NT2/D1 (cell line): ENCODE measurements at regions not wholly inside any gene's neighbourhood (a gene's known extent, or its start where the extent isn't known, plus 50 kb on each side); places are given as distances from the start of the nearest gene placed in this dataset.
"Not testable (repeated sequence)": the region's sequence is repeated elsewhere in the genome, so short reads cannot be mapped to it uniquely, and the experiment has no call there.

Source experiments
- DNase-seq: peaks from one replicate; pipeline ENCODE4 v3.0.0-alpha.2; 2011; ENCODE audit warnings: low read depth, low spot score
- H3K27me3 ChIP-seq: 2 replicates; pipeline ENCODE4 v1.6.0; 2011; ENCODE audit warnings: mild to moderate bottlenecking; ENCODE audit not compliant: insufficient read length, insufficient read depth
- H3K36me3 ChIP-seq: 2 replicates; pipeline ENCODE4 v1.6.1; 2011; ENCODE audit warnings: mild to moderate bottlenecking, low read length, mixed read lengths; ENCODE audit not compliant: insufficient read depth, insufficient read length
- H3K4me1 ChIP-seq: 2 replicates; pipeline ENCODE4 v1.5.1; 2011; ENCODE audit not compliant: insufficient read depth, insufficient read length
- H3K4me3 ChIP-seq: 2 replicates; pipeline ENCODE4 v1.5.1; 2011; ENCODE audit warnings: low read depth; ENCODE audit not compliant: insufficient read length
- H3K9ac ChIP-seq: 2 replicates; pipeline ENCODE4 v1.6.0; 2011; ENCODE audit warnings: low read depth; ENCODE audit not compliant: insufficient read length
- H3K9me3 ChIP-seq: 2 replicates; pipeline ENCODE4 v1.5.1; 2011; ENCODE audit warnings: mild to moderate bottlenecking, low read length; ENCODE audit not compliant: insufficient read depth
- SUZ12 ChIP-seq: IDR thresholded peaks from 2 replicates; pipeline ENCODE4 v1.6.1; 2011; ENCODE audit not compliant: insufficient read length, insufficient read depth; ENCODE audit errors: extremely low read depth
- YY1 ChIP-seq: IDR thresholded peaks from 2 replicates; pipeline ENCODE4 v1.6.1; 2011; ENCODE audit not compliant: insufficient read length, insufficient read depth
- ZNF274 ChIP-seq: IDR thresholded peaks from 2 replicates; pipeline ENCODE4 v1.6.1; 2011; ENCODE audit warnings: mild to moderate bottlenecking, low read depth, low read length

GRCh38 chr7:24442170-24442777 is 131.0 kb upstream of the PALS2 start:
- H3K4me3 ChIP-seq = no peak overlapping the region
- H3K36me3 ChIP-seq = no peaks in the 10 kb centered on the region
- no peak overlapping the region for H3K9ac ChIP-seq
- H3K4me1 ChIP-seq = peaks cover 3% of the 10 kb centered on the region
- TF ChIP-seq YY1 (no peak), SUZ12 (no peak), ZNF274 (no peak)
- DNase-seq = no peak
- no peaks in the 10 kb centered on the region for H3K27me3 ChIP-seq
- peaks cover 30% of the 10 kb centered on the region for H3K9me3 ChIP-seq

GRCh38 chr7:24444666-24445440 is 128.4 kb upstream of the PALS2 start:
- DNase-seq = no peak
- H3K9me3 ChIP-seq = 0 out of 2 replicates have a peak, but pooled peaks cover 11% of the 10 kb centered on the region
- H3K4me3 ChIP-seq = no peak overlapping the region
- H3K36me3 ChIP-seq = no peaks in the 10 kb centered on the region
- no peak overlapping the region for H3K9ac ChIP-seq
- H3K27me3 ChIP-seq = no peaks in the 10 kb centered on the region
- no peaks in the 10 kb centered on the region for H3K4me1 ChIP-seq
- TF ChIP-seq SUZ12 = no peak
- TF ChIP-seq YY1 = no peak
- TF ChIP-seq ZNF274 = no peak

GRCh38 chr7:24448038-24448437 is 125.2 kb upstream of the PALS2 start:
- no peaks in the 10 kb centered on the region for H3K36me3 ChIP-seq
- TF ChIP-seq SUZ12 (no peak), YY1 (no peak), ZNF274 (no peak)
- H3K27me3 ChIP-seq = no peaks in the 10 kb centered on the region

DNA sequence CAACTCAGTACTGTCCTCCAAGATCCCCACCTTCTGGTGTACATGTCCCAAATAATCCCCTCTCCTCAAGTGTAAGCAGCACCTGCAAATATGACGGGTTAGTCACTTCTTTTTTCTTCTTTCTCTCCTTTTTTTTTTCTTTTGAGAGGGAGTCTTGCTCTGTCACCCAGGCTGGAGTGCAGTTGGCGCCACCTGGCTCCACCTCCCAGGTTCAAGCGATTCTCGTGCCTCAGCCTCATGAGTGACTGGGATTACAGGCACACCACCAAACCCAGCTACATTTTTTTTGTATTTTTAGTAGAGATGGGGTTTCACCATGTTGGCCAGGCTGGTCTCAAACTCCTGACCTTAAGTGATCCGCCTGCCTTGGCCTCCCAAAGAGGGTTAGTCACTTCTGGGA is 123.8 kb upstream of the PALS2 start:
- DNase-seq, H3K4me3 ChIP-seq, H3K27me3 ChIP-seq, H3K36me3 ChIP-seq, H3K9me3 ChIP-seq, H3K4me1 ChIP-seq, H3K9ac ChIP-seq: not testable (repeated sequence)

More at GRCh38 chr7:24448038-24448437, 125.2 kb upstream of the PALS2 start:
- no peak overlapping the region for H3K9ac ChIP-seq
- no peak overlapping the region for H3K4me3 ChIP-seq
- 0 out of 2 replicates have a peak, but pooled peaks cover 11% of the 10 kb centered on the region for H3K9me3 ChIP-seq
- no peaks in the 10 kb centered on the region for H3K4me1 ChIP-seq
- DNase-seq = no peak

DNA sequence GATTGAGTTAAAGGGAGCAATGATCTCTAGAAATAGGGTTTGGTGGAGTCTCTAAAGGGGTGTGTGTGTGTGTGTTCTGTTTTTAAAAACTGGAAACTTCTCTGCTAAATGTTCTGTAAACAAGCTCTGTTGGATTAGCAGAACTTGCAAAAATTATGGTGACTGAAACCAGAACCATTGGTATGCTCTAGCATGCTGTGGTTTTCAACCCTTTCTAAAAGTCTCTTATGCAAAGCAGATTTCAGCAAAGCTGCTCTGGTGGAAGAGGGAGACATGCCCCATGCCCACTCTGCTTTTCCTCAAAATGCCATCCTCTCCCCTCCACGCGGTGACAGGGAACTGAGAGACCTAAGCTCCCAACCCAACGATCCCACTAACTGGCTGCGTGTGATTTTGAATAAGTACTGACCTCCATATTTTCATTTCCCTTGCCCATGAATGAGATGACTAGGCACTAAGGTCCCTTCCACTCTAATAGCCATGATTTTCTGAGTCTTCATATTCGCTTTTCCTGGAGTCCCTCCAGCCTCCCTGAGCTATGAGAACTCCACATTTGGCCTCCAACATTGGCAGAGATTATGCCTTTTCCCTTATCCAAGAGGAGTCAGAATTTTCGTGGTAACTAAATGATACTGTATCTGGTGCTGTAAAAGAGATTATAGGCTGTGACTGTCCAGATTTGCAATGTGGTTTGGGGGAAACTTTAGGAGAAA is 117.3 kb upstream of the PALS2 start:
- no peaks in the 10 kb centered on the region for H3K9me3 ChIP-seq
- no peaks in the 10 kb centered on the region for H3K27me3 ChIP-seq
- no peaks in the 10 kb centered on the region for H3K4me1 ChIP-seq
- no peak overlapping the region for H3K9ac ChIP-seq
- no peak overlapping the region for H3K4me3 ChIP-seq
- H3K36me3 ChIP-seq = no peaks in the 10 kb centered on the region
- DNase-seq = no peak
- no peak for TF ChIP-seq SUZ12
- no peak for TF ChIP-seq YY1
- no peak for TF ChIP-seq ZNF274

- Histone ChIP-seq H3K9me3 (no peaks in the 10 kb centered on the region), H3K36me3 (no peaks in the 10 kb centered on the region), H3K9ac (no peak overlapping the region), H3K4me3 (no peak overlapping the region), H3K27me3 (no peaks in the 10 kb centered on the region), H3K4me1 (no peaks in the 10 kb centered on the region)
- no peak for TF ChIP-seq YY1
- no peak for DNase-seq
Observed at GRCh38 chr7:24456526-24457218, 116.6 kb upstream of the PALS2 start.

DNA sequence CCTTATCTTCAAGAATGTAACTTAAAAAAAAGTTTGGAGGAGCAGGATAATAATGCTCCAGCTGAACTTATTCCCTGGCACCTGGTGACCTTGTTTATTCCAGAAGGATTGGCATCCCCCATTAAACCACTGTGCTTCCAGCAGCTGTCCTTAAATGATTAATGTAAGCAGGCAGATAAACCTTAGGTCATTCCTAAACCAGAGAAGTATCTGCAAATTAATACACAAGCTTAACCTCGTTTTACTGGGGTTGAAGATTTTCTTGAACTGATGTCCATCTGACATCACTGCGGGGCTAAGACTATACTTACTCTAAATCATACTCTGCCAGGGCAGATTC is 116.1 kb upstream of the PALS2 start:
- H3K9ac ChIP-seq = no peak overlapping the region
- no peaks in the 10 kb centered on the region for H3K27me3 ChIP-seq
- H3K4me3 ChIP-seq = no peak overlapping the region
- no peak for TF ChIP-seq SUZ12
- no peak for TF ChIP-seq YY1
- no peak for TF ChIP-seq ZNF274
- DNase-seq = no peak
- no peaks in the 10 kb centered on the region for H3K9me3 ChIP-seq
- no peaks in the 10 kb centered on the region for H3K36me3 ChIP-seq
- no peaks in the 10 kb centered on the region for H3K4me1 ChIP-seq
